NCI-H1048 (cell line): ENCODE measurements at regions not wholly inside any gene's neighbourhood (a gene's known extent, or its start where the extent isn't known, plus 50 kb on each side); places are given as distances from the start of the nearest gene placed in this dataset.
"Not testable (repeated sequence)": the region's sequence is repeated elsewhere in the genome, so short reads cannot be mapped to it uniquely, and the experiment has no call there.

Source experiments
- DNase-seq: peaks from one replicate; lab custom pipeline; 2025; lab: John Stamatoyannopoulos, UW

- no peak for DNase-seq
Observed at GRCh38 chr21:35748678-35749314, 311.5 kb downstream of the SETD4 start.

- no peak for DNase-seq
Observed at GRCh38 chr21:35743571-35743970, 316.8 kb downstream of the SETD4 start.

- no peak for DNase-seq
Observed at GRCh38 chr21:35738347-35738961, 321.9 kb downstream of the SETD4 start.

- DNase-seq, result no peak
Observed at GRCh38 chr21:35737899-35738346, 322.4 kb downstream of the SETD4 start.

GRCh38 chr21:35737449-35737848 is 322.9 kb downstream of the SETD4 start:
- DNase-seq, result no peak

- no peak for DNase-seq
Observed at GRCh38 chr21:35732788-35733187, 327.5 kb downstream of the SETD4 start.

GRCh38 chr21:35730325-35730724 is 330.0 kb downstream of the SETD4 start:
- no peak for DNase-seq

- no peak for DNase-seq
Observed at GRCh38 chr21:35727830-35728229, 332.5 kb downstream of the SETD4 start.

- no peak for DNase-seq
Observed at GRCh38 chr21:35724156-35724555, 336.2 kb downstream of the SETD4 start.

GRCh38 chr21:35721701-35722100 is 338.6 kb downstream of the SETD4 start:
- DNase-seq, result no peak

GRCh38 chr21:35720208-35720731 is 340.1 kb downstream of the SETD4 start:
- no peak for DNase-seq

GRCh38 chr21:35719080-35719479 is 341.2 kb downstream of the SETD4 start:
- no peak for DNase-seq

GRCh38 chr21:35716876-35717565 is 343.3 kb downstream of the SETD4 start:
- DNase-seq, result no peak

GRCh38 chr21:35713914-35714313 is 346.4 kb downstream of the SETD4 start:
- DNase-seq, result no peak

GRCh38 chr21:35711661-35712060 is 348.7 kb downstream of the SETD4 start:
- no peak for DNase-seq

GRCh38 chr21:35711213-35711612 is 349.1 kb downstream of the SETD4 start:
- no peak for DNase-seq

GRCh38 chr21:35709990-35710389 is 350.3 kb downstream of the SETD4 start:
- DNase-seq, result not testable (repeated sequence)

GRCh38 chr21:35705888-35706287 is 354.4 kb downstream of the SETD4 start:
- DNase-seq, result no peak

- DNase-seq, result no peak
Observed at GRCh38 chr21:35705237-35705887, 355.0 kb downstream of the SETD4 start.

- no peak for DNase-seq
Observed at GRCh38 chr21:35703704-35704103, 356.6 kb downstream of the SETD4 start.

- no peak for DNase-seq
Observed at GRCh38 chr21:35699361-35699760, 361.0 kb downstream of the SETD4 start.

GRCh38 chr21:35697321-35697808 is 363.0 kb downstream of the SETD4 start:
- no peak for DNase-seq
